Right lobe of liver (tissue), 6 donors: ENCODE measurements at regions not wholly inside any gene's neighbourhood (a gene's known extent, or its start where the extent isn't known, plus 50 kb on each side); places are given as distances from the start of the nearest gene placed in this dataset.

Experiments
- ATAC-seq, 4 donors: fragments of 200-7000 bp; cut with Tn5 transposase; one replicate each; pipeline ENCODE4 v1.9.1; 2020; ENCODE audit warnings: mild to moderate bottlenecking in 4 of 4, moderate library complexity in 4 of 4
- DNase-seq, 3 donors: peaks; one replicate each; pipeline ENCODE4 v3.0.0-alpha.2; 2020
- H3K27ac ChIP-seq, 3 donors: fragments of 200-600 bp; one replicate each; pipeline ENCODE4 v1.8.0; 2022
- H3K27me3 ChIP-seq, 2 donors: fragments of 200-600 bp; one replicate each; pipeline ENCODE4 v1.8.0; 2022
- H3K36me3 ChIP-seq, 4 donors: fragments of 200-600 bp; sonication (generic) in 1 of 4; one replicate each; pipeline versions ENCODE4 v1.5.1 to v1.8.0; 2017 to 2022; ENCODE audit warnings: control low read depth in 1 of 4
- H3K4me1 ChIP-seq, 4 donors: fragments of 200-600 bp; sonication (generic) in 1 of 4; one replicate each; pipeline versions ENCODE4 v1.5.1 to v1.8.0; 2017 to 2022; ENCODE audit warnings: control low read depth in 1 of 4
- H3K4me3 ChIP-seq, 3 donors: fragments of 200-600 bp; one replicate each; pipeline ENCODE4 v1.8.0; 2022
- H3K9me3 ChIP-seq, 4 donors: fragments of 200-600 bp; sonication (generic) in 1 of 4; one replicate each; pipeline versions ENCODE4 v1.5.1 to v1.8.0; 2017 to 2022; ENCODE audit warnings: control low read depth in 1 of 4
- POLR2A ChIP-seq: fragments of 450-650 bp; IDR thresholded peaks from one replicate; pipeline ENCODE4 v1.6.1; 2017; ENCODE audit warnings: antibody characterized with exemption, mild to moderate bottlenecking
- WGBS: methylation state at CpG from one replicate; pipeline ENCODE4 v1.1.6; 2018; ENCODE audit warnings: low coverage, low lambda C conversion rate; ENCODE audit not compliant: insufficient coverage; ENCODE audit errors: missing lambda C conversion rate; 5-methylcytosine and 5-hydroxymethylcytosine counted together
- intact Hi-C, 2 donors: fragments of 100-400 bp; cut with DNase I; formaldehyde crosslinking; loops; one replicate each; pipeline versions ENCODE4 v1.11.2 to v1.14.1; 2022
- TF ChIP-seq, protein P1 (sequence below), 4 donors: fragments of 200-600 bp in 3 of 4; fragments of 450-650 bp in 1 of 4; IDR thresholded peaks; one replicate each; pipeline versions ENCODE4 v1.5.1 to v1.8.0; 2016 to 2022; ENCODE audit warnings: antibody characterized with exemption in 4 of 4, mild to moderate bottlenecking in 2 of 4
- donor health status: DM: no; HTN: yes; CAD: no.
- donor health status: DM: no; HTN: no; CAD: no.
- donor health status: DM: no; HTN: no; CAD: no.
- donor health status: DM: no; HTN: yes; CAD: no.
- donor health status: DM: no; HTN: yes; CAD: no.

GRCh38 chr2:219901155-219901554 lies 273.7 kb downstream of the SLC4A3 start:
- ATAC-seq (no peak), DNase-seq (no peak)
- Histone ChIP-seq H3K27me3 (no peaks in the 10 kb centered on the region), H3K36me3 (no peaks in the 10 kb centered on the region), H3K9me3 (no peaks in the 10 kb centered on the region), H3K4me1 (no peaks in the 10 kb centered on the region), H3K27ac (no peak overlapping the region), H3K4me3 (no peak overlapping the region)
- TF ChIP-seq POLR2A: no peak
- TF ChIP-seq, protein P1, sequence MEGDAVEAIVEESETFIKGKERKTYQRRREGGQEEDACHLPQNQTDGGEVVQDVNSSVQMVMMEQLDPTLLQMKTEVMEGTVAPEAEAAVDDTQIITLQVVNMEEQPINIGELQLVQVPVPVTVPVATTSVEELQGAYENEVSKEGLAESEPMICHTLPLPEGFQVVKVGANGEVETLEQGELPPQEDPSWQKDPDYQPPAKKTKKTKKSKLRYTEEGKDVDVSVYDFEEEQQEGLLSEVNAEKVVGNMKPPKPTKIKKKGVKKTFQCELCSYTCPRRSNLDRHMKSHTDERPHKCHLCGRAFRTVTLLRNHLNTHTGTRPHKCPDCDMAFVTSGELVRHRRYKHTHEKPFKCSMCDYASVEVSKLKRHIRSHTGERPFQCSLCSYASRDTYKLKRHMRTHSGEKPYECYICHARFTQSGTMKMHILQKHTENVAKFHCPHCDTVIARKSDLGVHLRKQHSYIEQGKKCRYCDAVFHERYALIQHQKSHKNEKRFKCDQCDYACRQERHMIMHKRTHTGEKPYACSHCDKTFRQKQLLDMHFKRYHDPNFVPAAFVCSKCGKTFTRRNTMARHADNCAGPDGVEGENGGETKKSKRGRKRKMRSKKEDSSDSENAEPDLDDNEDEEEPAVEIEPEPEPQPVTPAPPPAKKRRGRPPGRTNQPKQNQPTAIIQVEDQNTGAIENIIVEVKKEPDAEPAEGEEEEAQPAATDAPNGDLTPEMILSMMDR (IDR thresholded peaks at IDR 0.05): no peak
- intact Hi-C loops: no loop called here
- 47% methylated on average over 7 of the region's 7 CpGs for WGBS

GRCh38 chr2:219902891-219903552 lies 275.6 kb downstream of the SLC4A3 start:
- Histone ChIP-seq H3K27me3 (no peaks in the 10 kb centered on the region), H3K4me3 (no peak overlapping the region), H3K9me3 (no peaks in the 10 kb centered on the region), H3K4me1 (no peaks in the 10 kb centered on the region), H3K27ac (no peak overlapping the region), H3K36me3 (no peaks in the 10 kb centered on the region)
- ATAC-seq: no peak
- intact Hi-C loops: no loop called here
- no peak for DNase-seq
- 35% methylated on average over 10 of the region's 10 CpGs for WGBS
- TF ChIP-seq, protein P1 (IDR thresholded peaks at IDR 0.05): no peak
- no peak for TF ChIP-seq POLR2A

DNA sequence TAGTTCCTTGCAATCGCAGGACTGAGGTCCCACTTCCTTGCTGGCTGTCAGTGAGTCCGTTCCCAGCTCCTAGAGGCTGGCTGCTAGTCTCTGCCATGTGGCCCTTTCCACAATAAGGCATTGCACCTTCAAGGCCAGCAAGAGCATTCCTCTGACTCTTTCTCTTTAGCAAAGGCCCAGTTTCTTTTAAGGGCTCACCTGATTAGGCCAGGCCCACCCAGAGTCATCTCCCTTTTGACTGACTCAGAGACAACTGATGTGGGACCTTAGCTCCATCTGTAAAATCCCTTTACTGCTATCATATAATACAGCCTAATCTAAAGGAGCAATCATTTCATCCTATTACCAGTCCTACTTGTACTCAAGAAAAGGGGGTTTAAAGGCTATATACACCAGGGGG lies 278.2 kb downstream of the SLC4A3 start:
- H3K4me1 ChIP-seq: no peaks in the 10 kb centered on the region
- no peak overlapping the region for H3K4me3 ChIP-seq
- no peaks in the 10 kb centered on the region for H3K9me3 ChIP-seq
- H3K27ac ChIP-seq: no peak overlapping the region
- no CpG with 5 or more reads among the region's 2 CpGs for WGBS
- TF ChIP-seq, protein P1 (IDR thresholded peaks at IDR 0.05): no peak
- TF ChIP-seq POLR2A: no peak
- intact Hi-C loops: no loop called here
- no peaks in the 10 kb centered on the region for H3K36me3 ChIP-seq
- DNase-seq: no peak
- no peak for ATAC-seq
- no peaks in the 10 kb centered on the region for H3K27me3 ChIP-seq

GRCh38 chr2:219906114-219907010 lies 278.9 kb downstream of the SLC4A3 start:
- WGBS: 60% methylated on average over 6 of the region's 7 CpGs
- Histone ChIP-seq H3K27ac (no peak overlapping the region), H3K36me3 (no peaks in the 10 kb centered on the region), H3K9me3 (no peaks in the 10 kb centered on the region), H3K4me3 (no peak overlapping the region), H3K4me1 (no peaks in the 10 kb centered on the region), H3K27me3 (no peaks in the 10 kb centered on the region)
- no peak for TF ChIP-seq POLR2A
- TF ChIP-seq, protein P1 (IDR thresholded peaks at IDR 0.05): no peak
- DNase-seq (no peak), ATAC-seq (no peak)
- intact Hi-C loops: no loop called here
